Parathyroid adenoma (tissue), 2 donors: ENCODE measurements at regions not wholly inside any gene's neighbourhood (a gene's known extent, or its start where the extent isn't known, plus 50 kb on each side); places are given as distances from the start of the nearest gene placed in this dataset.

Source experiments
- H2AFZ ChIP-seq: fragments of 300-600 bp; sonication (generic); one replicate; pipeline ENCODE4 v1.7.0; 2017; ENCODE audit warnings: antibody characterized with exemption, mild to moderate bottlenecking
- H3K27ac ChIP-seq: fragments of 300-600 bp; sonication (generic); one replicate; pipeline ENCODE4 v1.7.0; 2017
- H3K27me3 ChIP-seq: fragments of 300-600 bp; sonication (generic); one replicate; pipeline ENCODE4 v1.7.0; 2017; ENCODE audit warnings: low read length; ENCODE audit not compliant: control insufficient read depth, insufficient read depth
- H3K36me3 ChIP-seq: fragments of 300-600 bp; sonication (generic); one replicate; pipeline ENCODE4 v1.7.0; 2017; ENCODE audit warnings: low read length; ENCODE audit not compliant: control insufficient read depth, insufficient read depth
- H3K4me1 ChIP-seq: fragments of 300-600 bp; sonication (generic); one replicate; pipeline ENCODE4 v1.7.0; 2017; ENCODE audit warnings: control low read depth
- H3K4me2 ChIP-seq: fragments of 300-600 bp; sonication (generic); one replicate; pipeline ENCODE4 v1.7.0; 2017; ENCODE audit warnings: low read length
- H3K4me3 ChIP-seq: fragments of 300-600 bp; sonication (generic); one replicate; pipeline ENCODE4 v1.7.0; 2017; ENCODE audit warnings: low read depth, low read length
- H3K79me2 ChIP-seq: fragments of 300-600 bp; sonication (generic); one replicate; pipeline ENCODE4 v1.7.0; 2017; ENCODE audit warnings: control low read depth
- H3K9ac ChIP-seq: fragments of 300-600 bp; sonication (generic); one replicate; pipeline ENCODE4 v1.7.0; 2017; ENCODE audit warnings: mild to moderate bottlenecking
- H3K9me3 ChIP-seq: fragments of 300-600 bp; sonication (generic); one replicate; pipeline ENCODE4 v1.7.0; 2017; ENCODE audit warnings: low read length; ENCODE audit not compliant: control insufficient read depth
- CTCF ChIP-seq: fragments of 300-600 bp; sonication (generic); IDR thresholded peaks from one replicate; pipeline ENCODE4 v1.7.0; 2017; ENCODE audit warnings: antibody characterized with exemption, mild to moderate bottlenecking
- donor health status: primary hyperparathyroidism.

GRCh38 chr11:81658722-81659121, 1074.9 kb downstream of the FAM181B start:
- Histone ChIP-seq H3K36me3 (no peaks in the 10 kb centered on the region), H3K79me2 (no peaks in the 10 kb centered on the region), H3K4me3 (no peak overlapping the region), H3K27ac (no peak overlapping the region), H3K27me3 (no peaks in the 10 kb centered on the region), H3K9ac (no peak overlapping the region), H2AFZ (no peak overlapping the region), H3K9me3 (no peaks in the 10 kb centered on the region), H3K4me2 (no peak overlapping the region), H3K4me1 (no peaks in the 10 kb centered on the region)
- no peak for TF ChIP-seq CTCF

- Histone ChIP-seq H3K4me3 (no peak overlapping the region), H3K27ac (no peak overlapping the region), H3K9ac (no peak overlapping the region), H3K4me1 (no peaks in the 10 kb centered on the region), H3K36me3 (no peaks in the 10 kb centered on the region), H2AFZ (no peak overlapping the region), H3K79me2 (no peaks in the 10 kb centered on the region), H3K9me3 (no peaks in the 10 kb centered on the region), H3K27me3 (no peaks in the 10 kb centered on the region), H3K4me2 (no peak overlapping the region)
- no peak for TF ChIP-seq CTCF
Measured at GRCh38 chr11:81655351-81655750, 1078.3 kb downstream of the FAM181B start.

- Histone ChIP-seq H3K27ac (no peak overlapping the region), H3K27me3 (no peaks in the 10 kb centered on the region), H3K79me2 (no peaks in the 10 kb centered on the region), H3K4me1 (no peaks in the 10 kb centered on the region), H3K9me3 (no peaks in the 10 kb centered on the region), H3K9ac (no peak overlapping the region), H3K4me2 (no peak overlapping the region), H2AFZ (no peak overlapping the region), H3K4me3 (no peak overlapping the region), H3K36me3 (no peaks in the 10 kb centered on the region)
- TF ChIP-seq CTCF, result no peak
Measured at GRCh38 chr11:81647374-81647773, 1086.3 kb downstream of the FAM181B start.

- H2AFZ ChIP-seq, result no peak overlapping the region
- H3K27ac ChIP-seq, result no peak overlapping the region
- TF ChIP-seq CTCF, result peak; percentile 22
- H3K4me2 ChIP-seq, result no peak overlapping the region
- H3K9me3 ChIP-seq, result no peaks in the 10 kb centered on the region
- H3K4me3 ChIP-seq, result no peak overlapping the region
- H3K9ac ChIP-seq, result no peak overlapping the region
- no peaks in the 10 kb centered on the region for H3K79me2 ChIP-seq
- no peaks in the 10 kb centered on the region for H3K4me1 ChIP-seq
- H3K27me3 ChIP-seq, result no peaks in the 10 kb centered on the region
- H3K36me3 ChIP-seq, result no peaks in the 10 kb centered on the region
Measured at GRCh38 chr11:81644239-81644840, 1089.3 kb downstream of the FAM181B start.

GRCh38 chr11:81634483-81634882, 1099.2 kb downstream of the FAM181B start:
- H3K9me3 ChIP-seq, result no peaks in the 10 kb centered on the region
- no peaks in the 10 kb centered on the region for H3K4me1 ChIP-seq
- no peak overlapping the region for H3K4me3 ChIP-seq
- H3K27ac ChIP-seq, result no peak overlapping the region
- H3K36me3 ChIP-seq, result no peaks in the 10 kb centered on the region
- no peak for TF ChIP-seq CTCF
- H2AFZ ChIP-seq, result no peak overlapping the region
- H3K27me3 ChIP-seq, result no peaks in the 10 kb centered on the region
- H3K79me2 ChIP-seq, result no peaks in the 10 kb centered on the region
- no peak overlapping the region for H3K4me2 ChIP-seq
- no peak overlapping the region for H3K9ac ChIP-seq
